ENCODE measurements at regions not wholly inside any gene's neighbourhood (a gene's known extent, or its start where the extent isn't known, plus 50 kb on each side); places are given as distances from the start of the nearest gene placed in this dataset.
A peak's percentile ranks its signal among the peaks of the same experiment; 100 is the strongest.
"Not testable (repeated sequence)": the region's sequence is repeated elsewhere in the genome, so short reads cannot be mapped to it uniquely, and the experiment has no call there.

DNA sequence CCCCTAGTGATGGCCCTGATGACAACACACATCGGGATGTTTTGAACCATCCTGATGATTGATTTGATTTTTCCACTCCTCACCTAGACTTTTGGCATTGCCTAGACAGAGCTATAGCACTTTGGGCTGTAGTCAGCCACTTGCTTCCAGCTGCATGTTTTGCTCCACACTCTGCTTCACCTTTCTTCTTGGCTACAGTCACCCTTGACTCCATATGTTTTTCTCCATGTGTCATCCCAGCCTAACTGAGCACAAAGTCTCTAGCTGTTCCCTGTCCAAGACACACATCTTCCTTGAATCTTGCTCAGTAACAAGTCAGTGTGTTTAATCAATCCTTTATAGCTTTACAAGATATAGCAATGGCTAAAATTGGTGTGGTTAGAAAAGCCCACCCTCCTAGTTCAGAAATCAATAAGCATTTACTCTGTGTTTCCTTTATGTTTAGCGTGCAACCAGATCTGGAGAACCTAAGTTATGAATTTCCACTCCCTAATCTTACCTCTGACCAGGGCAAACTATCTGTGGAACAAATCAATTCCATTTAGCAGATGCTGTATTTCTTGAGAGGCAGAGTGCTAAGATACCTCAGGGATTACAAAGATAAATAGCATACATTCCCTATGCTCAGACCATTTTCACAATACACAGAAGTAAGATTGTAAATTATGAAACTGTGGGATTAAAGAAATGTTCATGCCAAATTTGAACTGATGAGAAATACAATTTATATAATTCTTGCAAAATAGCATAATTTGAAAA lies 98.4 kb upstream of the LYPLAL1 start:
- DNase-seq (ENCODE audit: low read depth) = no peak

- no peak for DNase-seq (ENCODE audit: low read depth)
Observed at GRCh38 chr1:219076326-219076937, 97.2 kb upstream of the LYPLAL1 start.

GRCh38 chr1:219077767-219078166 lies 95.9 kb upstream of the LYPLAL1 start:
- DNase-seq (ENCODE audit: low read depth) = not testable (repeated sequence)

- peak; percentile 56 for DNase-seq (ENCODE audit: low read depth)
Observed at GRCh38 chr1:219081943-219082925, 91.4 kb upstream of the LYPLAL1 start.

- DNase-seq (ENCODE audit: low read depth) = no peak
Observed at GRCh38 chr1:219083631-219084030, 90.0 kb upstream of the LYPLAL1 start.

DNA sequence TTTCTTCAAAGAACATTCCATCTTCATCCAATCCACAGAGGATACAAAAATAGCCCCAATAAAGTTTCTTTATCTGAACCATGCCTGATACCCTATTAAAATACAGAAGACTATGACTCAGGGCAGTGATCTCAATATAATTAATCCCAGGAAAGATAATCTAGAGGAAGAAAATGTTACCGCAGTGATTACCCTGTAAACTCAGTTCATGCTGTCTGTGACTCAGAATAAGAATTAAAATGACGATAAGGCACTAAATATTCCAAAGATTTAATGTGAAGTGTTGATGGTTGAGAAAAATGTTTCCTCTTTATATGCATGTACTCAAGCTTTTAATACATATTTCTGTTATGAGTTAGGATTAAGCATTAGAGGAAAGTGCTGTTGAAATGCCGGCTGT lies 88.6 kb upstream of the LYPLAL1 start:
- peak; percentile 11 for DNase-seq (ENCODE audit: low read depth)

DNA sequence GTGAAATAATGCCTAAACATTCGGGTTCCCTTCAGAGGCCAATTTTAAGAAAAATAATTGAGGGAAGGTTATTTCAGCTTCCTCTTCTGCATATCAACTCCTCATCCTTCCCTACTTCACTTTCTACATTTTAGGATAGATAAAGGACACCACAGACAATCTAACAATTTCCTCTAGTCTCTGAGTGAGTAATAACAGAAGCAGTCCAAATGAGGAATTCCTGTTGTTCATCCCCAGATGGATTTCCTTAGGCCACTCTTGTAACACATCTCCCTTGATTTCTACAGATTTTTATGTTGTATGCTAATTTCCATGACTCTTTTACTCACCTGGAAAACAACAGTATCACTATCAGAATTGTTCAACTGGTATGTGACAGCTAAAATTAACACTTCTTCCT lies 87.7 kb upstream of the LYPLAL1 start:
- peak; percentile 12 for DNase-seq (ENCODE audit: low read depth)

DNA sequence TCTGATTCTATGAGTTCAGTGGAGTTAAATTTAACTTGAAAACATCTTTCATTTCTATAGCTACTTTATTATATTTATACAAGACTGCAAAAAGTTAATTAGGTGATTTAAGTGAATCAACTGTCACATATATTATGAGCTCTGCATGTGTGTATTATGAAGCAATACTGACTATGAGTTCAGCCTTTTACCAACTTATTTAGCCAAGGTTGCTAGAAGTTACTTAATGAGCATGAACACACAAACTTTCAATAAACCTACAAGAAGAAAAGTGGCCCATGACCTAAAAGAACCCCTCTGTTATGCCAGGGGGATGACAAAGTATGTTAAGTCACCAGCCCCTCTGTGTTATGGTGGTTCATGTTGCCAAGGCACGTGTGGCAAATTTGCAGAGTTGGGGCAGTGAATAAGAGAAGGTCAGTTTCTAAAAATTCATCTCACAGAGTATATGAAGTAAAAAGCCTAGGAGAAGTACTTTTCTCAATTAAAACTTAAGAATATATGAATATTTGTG lies 86.7 kb upstream of the LYPLAL1 start:
- DNase-seq (ENCODE audit: low read depth) = no peak

- peak; percentile 86 for DNase-seq (ENCODE audit: low read depth)
Observed at GRCh38 chr1:219088778-219089557, 84.7 kb upstream of the LYPLAL1 start.

GRCh38 chr1:219090607-219091006 lies 83.1 kb upstream of the LYPLAL1 start:
- DNase-seq (ENCODE audit: low read depth) = no peak

- DNase-seq (ENCODE audit: low read depth) = no peak
Observed at GRCh38 chr1:219092206-219092605, 81.5 kb upstream of the LYPLAL1 start.

- no peak for DNase-seq (ENCODE audit: low read depth)
Observed at GRCh38 chr1:219099307-219099706, 74.4 kb upstream of the LYPLAL1 start.

- no peak for DNase-seq (ENCODE audit: low read depth)
Observed at GRCh38 chr1:219100059-219100458, 73.6 kb upstream of the LYPLAL1 start.

GRCh38 chr1:219102466-219102865 lies 71.2 kb upstream of the LYPLAL1 start:
- DNase-seq (ENCODE audit: low read depth) = not testable (repeated sequence)

DNA sequence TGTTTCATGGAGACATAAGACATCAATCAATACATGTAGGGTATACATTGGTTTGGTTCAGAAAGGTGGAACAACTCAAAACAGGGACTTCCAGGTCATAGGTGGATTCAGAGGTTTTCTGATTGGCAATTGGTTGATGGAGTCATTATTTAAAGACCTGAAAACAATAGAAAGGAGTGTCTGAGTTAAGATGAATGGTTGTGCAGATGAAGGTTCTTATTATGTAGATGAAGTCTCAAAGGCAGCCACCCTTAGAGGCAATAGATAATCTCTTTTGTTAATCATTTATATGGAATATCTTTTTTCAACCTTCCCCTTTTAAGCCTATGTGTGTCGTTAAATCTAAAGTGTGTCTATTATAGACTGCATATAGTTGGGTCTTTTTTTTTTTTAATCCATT lies 67.8 kb upstream of the LYPLAL1 start:
- no peak for DNase-seq (ENCODE audit: low read depth)

DNA sequence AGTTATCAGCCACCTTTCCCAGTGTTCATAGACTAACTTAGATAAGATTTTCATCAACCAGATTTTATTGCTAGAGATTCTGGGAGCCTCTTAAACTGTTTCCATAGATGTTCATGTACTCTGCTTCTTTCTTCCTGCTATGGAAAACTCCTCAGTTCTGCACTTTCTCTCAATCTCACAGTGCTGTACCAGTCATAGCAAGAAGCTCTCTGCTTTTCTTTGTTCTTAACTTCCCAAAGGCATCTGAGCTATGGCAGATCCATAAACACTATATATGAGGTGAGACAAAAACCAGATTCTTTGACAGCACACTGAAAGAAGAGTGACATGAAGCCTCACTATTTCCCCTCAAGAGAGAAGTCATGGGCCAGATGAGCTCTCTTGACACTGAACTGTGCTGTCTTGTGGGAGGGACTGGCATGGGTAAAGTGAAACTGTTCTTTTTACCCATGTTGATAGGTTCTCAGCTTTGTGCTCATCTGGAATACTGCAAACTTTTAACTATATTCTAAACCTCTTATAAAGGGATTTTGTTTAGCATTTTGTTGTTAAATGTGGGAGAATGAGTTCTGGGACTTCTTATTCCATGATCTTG lies 64.2 kb upstream of the LYPLAL1 start:
- DNase-seq (ENCODE audit: low read depth) = no peak

DNA sequence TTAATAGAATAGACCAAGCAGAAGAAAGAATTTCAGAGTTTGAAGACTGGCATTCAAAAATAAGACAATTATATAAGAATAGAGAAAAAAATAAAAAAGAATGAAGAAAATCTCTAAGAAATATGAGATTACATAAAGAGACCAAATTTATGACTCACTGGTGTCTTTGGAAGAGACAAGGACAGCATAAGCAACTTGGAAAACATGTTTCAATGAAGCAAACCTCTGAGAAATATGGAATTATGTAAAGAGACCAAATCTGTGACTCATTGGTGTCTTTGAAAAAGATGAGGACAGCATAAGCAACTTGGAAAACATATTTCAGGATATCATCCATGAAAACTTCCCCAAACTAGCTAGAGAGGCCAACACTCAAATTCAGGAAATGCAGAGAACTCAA lies 60.4 kb upstream of the LYPLAL1 start:
- DNase-seq (ENCODE audit: low read depth) = no peak

GRCh38 chr1:219114014-219114413 lies 59.7 kb upstream of the LYPLAL1 start:
- no peak for DNase-seq (ENCODE audit: low read depth)

DNA sequence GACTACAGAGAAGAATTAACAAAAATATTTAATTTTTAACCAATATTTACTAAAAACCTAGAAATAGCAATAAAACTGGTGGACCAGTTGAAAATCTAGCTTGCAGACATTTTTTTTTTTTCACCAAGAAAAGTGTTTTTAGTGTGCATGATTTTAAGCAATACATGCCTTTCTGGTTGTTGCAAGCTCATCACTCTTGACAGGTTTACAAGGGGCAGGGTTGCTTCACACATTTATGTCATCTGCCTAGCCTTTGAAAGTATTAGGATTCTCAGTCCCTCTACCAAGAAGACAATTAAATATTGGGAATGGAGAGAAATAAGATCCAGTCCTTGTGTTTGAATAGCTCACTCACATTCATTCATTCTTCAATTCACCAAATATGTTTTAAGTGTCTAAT lies 53.8 kb upstream of the LYPLAL1 start:
- no peak for DNase-seq (ENCODE audit: low read depth)
